ENCODE measurements at regions not wholly inside any gene's neighbourhood (a gene's known extent, or its start where the extent isn't known, plus 50 kb on each side); places are given as distances from the start of the nearest gene placed in this dataset.
"Not testable (repeated sequence)": the region's sequence is repeated elsewhere in the genome, so short reads cannot be mapped to it uniquely, and the experiment has no call there.

GRCh38 chr15:35209838-35210237 is 124.7 kb upstream of the NANOGP8 start:
- DNase-seq (ENCODE audit: low spot score): no peak

- no peak for DNase-seq (ENCODE audit: low spot score)
Measured at GRCh38 chr15:35208353-35208752, 123.3 kb upstream of the NANOGP8 start.

- DNase-seq (ENCODE audit: low spot score): peak; percentile 7
Measured at GRCh38 chr15:35206060-35206675, 121.1 kb upstream of the NANOGP8 start.

- DNase-seq (ENCODE audit: low spot score): no peak
Measured at GRCh38 chr15:35198197-35198596, 113.1 kb upstream of the NANOGP8 start.

- no peak for DNase-seq (ENCODE audit: low spot score)
Measured at GRCh38 chr15:35197754-35198153, 112.7 kb upstream of the NANOGP8 start.

GRCh38 chr15:35197306-35197705 is 112.2 kb upstream of the NANOGP8 start:
- no peak for DNase-seq (ENCODE audit: low spot score)

GRCh38 chr15:35196273-35196672 is 111.2 kb upstream of the NANOGP8 start:
- DNase-seq (ENCODE audit: low spot score): no peak

GRCh38 chr15:35195649-35196048 is 110.6 kb upstream of the NANOGP8 start:
- DNase-seq (ENCODE audit: low spot score): no peak

- DNase-seq (ENCODE audit: low spot score): no peak
Measured at GRCh38 chr15:35195031-35195430, 109.9 kb upstream of the NANOGP8 start.

- no peak for DNase-seq (ENCODE audit: low spot score)
Measured at GRCh38 chr15:35194296-35194695, 109.2 kb upstream of the NANOGP8 start.

- DNase-seq (ENCODE audit: low spot score): no peak
Measured at GRCh38 chr15:35191783-35192182, 106.7 kb upstream of the NANOGP8 start.

GRCh38 chr15:35186346-35186745 is 101.3 kb upstream of the NANOGP8 start:
- DNase-seq (ENCODE audit: low spot score): no peak

GRCh38 chr15:35184646-35185045 is 99.6 kb upstream of the NANOGP8 start:
- no peak for DNase-seq (ENCODE audit: low spot score)

GRCh38 chr15:35182841-35183479 is 97.9 kb upstream of the NANOGP8 start:
- no peak for DNase-seq (ENCODE audit: low spot score)

- peak; percentile 24 for DNase-seq (ENCODE audit: low spot score)
Measured at GRCh38 chr15:35181538-35181937, 96.4 kb upstream of the NANOGP8 start.

- DNase-seq (ENCODE audit: low spot score): no peak
Measured at GRCh38 chr15:35179739-35180138, 94.6 kb upstream of the NANOGP8 start.

GRCh38 chr15:35178186-35178585 is 93.1 kb upstream of the NANOGP8 start:
- not testable (repeated sequence) for DNase-seq (ENCODE audit: low spot score)

GRCh38 chr15:35174948-35175347 is 89.9 kb upstream of the NANOGP8 start:
- no peak for DNase-seq (ENCODE audit: low spot score)

- DNase-seq (ENCODE audit: low spot score): no peak
Measured at GRCh38 chr15:35173444-35174118, 88.5 kb upstream of the NANOGP8 start.

GRCh38 chr15:35170207-35170606 is 85.1 kb upstream of the NANOGP8 start:
- no peak for DNase-seq (ENCODE audit: low spot score)

- DNase-seq (ENCODE audit: low spot score): peak; percentile 19
Measured at GRCh38 chr15:35168464-35168863, 83.4 kb upstream of the NANOGP8 start.

- DNase-seq (ENCODE audit: low spot score): no peak
Measured at GRCh38 chr15:35167675-35168074, 82.6 kb upstream of the NANOGP8 start.

GRCh38 chr15:35166730-35167359 is 81.8 kb upstream of the NANOGP8 start:
- no peak for DNase-seq (ENCODE audit: low spot score)
